ENCODE measurements at regions not wholly inside any gene's neighbourhood (a gene's known extent, or its start where the extent isn't known, plus 50 kb on each side); places are given as distances from the start of the nearest gene placed in this dataset.
"Not testable (repeated sequence)": the region's sequence is repeated elsewhere in the genome, so short reads cannot be mapped to it uniquely, and the experiment has no call there.

DNA sequence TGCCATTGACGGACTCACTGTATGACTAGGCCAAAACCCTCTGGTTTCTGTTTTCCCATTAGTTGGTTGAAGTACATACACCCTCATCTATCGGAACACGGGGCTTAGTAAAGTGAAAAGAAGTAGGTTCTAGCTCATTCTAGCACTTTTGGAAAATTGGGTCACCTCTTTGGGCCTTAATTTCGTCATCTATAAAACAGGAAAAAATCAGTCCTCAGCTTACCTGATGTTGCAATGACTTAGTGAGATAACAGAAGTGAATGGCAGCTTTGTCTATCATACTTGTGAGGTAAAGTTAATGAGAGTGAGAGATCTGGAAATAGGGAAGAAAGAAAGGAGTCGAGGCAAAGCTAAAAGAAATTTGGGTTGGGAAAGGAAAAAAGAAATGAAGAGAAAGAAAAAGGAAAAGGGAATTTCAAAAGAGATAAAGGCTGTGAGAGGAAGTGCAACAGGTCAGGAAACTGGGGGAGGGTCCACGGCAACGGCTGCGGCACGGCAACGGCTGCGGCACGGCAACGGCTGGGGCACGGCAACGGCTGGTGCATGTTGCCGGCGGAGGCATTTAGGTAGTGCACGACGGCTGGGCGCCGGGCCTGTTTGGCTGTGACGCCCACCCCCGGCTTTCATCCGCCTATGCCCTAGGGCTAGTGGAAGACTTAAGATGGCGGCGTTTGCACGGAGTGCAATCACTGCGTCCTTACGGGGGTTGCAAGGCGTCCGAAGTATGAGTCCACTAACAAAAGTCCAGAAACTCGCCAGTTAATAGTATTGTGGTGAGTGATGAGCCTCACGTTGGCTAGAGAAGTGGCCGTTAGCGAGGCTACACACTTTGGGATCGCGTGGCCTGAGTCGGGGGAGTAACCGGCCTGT, 91.4 kb upstream of the XIST start:
- peak overlapping the region; percentile 91 for H3K4me3 ChIP-seq (ENCODE audit: low read depth, low read length)
- DNase-seq (ENCODE audit: low read depth): peak; percentile 94
- TF ChIP-seq MYC (IDR thresholded peaks at IDR 0.05; ENCODE audit: low read depth, low read length): peak; percentile 80
- peak; percentile 80 for TF ChIP-seq POLR2A (IDR thresholded peaks at IDR 0.05; ENCODE audit: extremely low read depth, insufficient read length)
- TF ChIP-seq, protein P1, sequence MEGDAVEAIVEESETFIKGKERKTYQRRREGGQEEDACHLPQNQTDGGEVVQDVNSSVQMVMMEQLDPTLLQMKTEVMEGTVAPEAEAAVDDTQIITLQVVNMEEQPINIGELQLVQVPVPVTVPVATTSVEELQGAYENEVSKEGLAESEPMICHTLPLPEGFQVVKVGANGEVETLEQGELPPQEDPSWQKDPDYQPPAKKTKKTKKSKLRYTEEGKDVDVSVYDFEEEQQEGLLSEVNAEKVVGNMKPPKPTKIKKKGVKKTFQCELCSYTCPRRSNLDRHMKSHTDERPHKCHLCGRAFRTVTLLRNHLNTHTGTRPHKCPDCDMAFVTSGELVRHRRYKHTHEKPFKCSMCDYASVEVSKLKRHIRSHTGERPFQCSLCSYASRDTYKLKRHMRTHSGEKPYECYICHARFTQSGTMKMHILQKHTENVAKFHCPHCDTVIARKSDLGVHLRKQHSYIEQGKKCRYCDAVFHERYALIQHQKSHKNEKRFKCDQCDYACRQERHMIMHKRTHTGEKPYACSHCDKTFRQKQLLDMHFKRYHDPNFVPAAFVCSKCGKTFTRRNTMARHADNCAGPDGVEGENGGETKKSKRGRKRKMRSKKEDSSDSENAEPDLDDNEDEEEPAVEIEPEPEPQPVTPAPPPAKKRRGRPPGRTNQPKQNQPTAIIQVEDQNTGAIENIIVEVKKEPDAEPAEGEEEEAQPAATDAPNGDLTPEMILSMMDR (IDR thresholded peaks at IDR 0.05; ENCODE audit: low read depth, low read length): no peak
- TF ChIP-seq, protein P2, sequence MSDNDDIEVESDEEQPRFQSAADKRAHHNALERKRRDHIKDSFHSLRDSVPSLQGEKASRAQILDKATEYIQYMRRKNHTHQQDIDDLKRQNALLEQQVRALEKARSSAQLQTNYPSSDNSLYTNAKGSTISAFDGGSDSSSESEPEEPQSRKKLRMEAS (IDR thresholded peaks at IDR 0.05; ENCODE audit: low read depth, low read length): peak; percentile 63

DNA sequence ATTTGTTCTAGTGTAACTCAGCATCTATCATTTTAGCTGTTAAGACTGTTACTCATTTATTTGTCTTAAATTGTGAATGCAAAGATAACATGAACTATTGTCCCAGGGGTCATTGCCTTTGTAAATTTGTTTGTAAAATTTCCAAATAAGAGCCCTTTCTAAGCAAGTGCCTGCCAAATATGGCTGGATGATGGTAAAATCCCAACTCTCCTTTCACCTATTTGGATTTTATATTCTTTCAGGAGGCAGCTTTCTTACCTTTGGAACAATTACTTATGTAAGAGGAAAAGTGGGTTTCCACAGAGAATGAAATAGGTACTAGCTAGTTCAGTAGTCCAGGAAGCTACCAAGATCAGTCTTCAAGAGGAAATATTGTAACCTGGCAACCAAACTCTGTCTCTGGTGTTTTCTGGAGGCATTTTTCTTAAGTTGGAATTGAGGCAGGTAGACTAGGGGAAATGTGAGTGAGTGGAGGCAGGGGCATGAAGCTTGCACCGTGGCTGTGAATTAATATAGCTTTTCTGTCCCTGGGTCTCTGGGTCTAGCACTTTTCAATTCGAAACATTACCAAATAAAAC, 88.5 kb upstream of the XIST start:
- H3K4me3 ChIP-seq (ENCODE audit: low read depth, low read length): no peak overlapping the region
- peak; percentile 5 for DNase-seq (ENCODE audit: low read depth)
- TF ChIP-seq MYC (IDR thresholded peaks at IDR 0.05; ENCODE audit: low read depth, low read length): no peak
- TF ChIP-seq, protein P2 (IDR thresholded peaks at IDR 0.05; ENCODE audit: low read depth, low read length): no peak
- TF ChIP-seq POLR2A (IDR thresholded peaks at IDR 0.05; ENCODE audit: extremely low read depth, insufficient read length): no peak
- TF ChIP-seq, protein P1 (IDR thresholded peaks at IDR 0.05; ENCODE audit: low read depth, low read length): no peak

GRCh38 chrX:73937843-73938242, 85.3 kb upstream of the XIST start:
- DNase-seq (ENCODE audit: low read depth): peak; percentile 91
- H3K4me3 ChIP-seq (ENCODE audit: low read depth, low read length): not testable (repeated sequence)

GRCh38 chrX:73932522-73932921, 80.0 kb upstream of the XIST start:
- DNase-seq (ENCODE audit: low read depth): no peak
- H3K4me3 ChIP-seq (ENCODE audit: low read depth, low read length): no peak overlapping the region
- TF ChIP-seq, protein P2 (IDR thresholded peaks at IDR 0.05; ENCODE audit: low read depth, low read length): no peak
- TF ChIP-seq POLR2A (IDR thresholded peaks at IDR 0.05; ENCODE audit: extremely low read depth, insufficient read length) (no peak), MYC (IDR thresholded peaks at IDR 0.05; ENCODE audit: low read depth, low read length) (no peak)
- TF ChIP-seq, protein P1 (IDR thresholded peaks at IDR 0.05; ENCODE audit: low read depth, low read length): no peak

GRCh38 chrX:73930300-73930699, 77.8 kb upstream of the XIST start:
- no peak for DNase-seq (ENCODE audit: low read depth)
- TF ChIP-seq MYC (IDR thresholded peaks at IDR 0.05; ENCODE audit: low read depth, low read length) (no peak), POLR2A (IDR thresholded peaks at IDR 0.05; ENCODE audit: extremely low read depth, insufficient read length) (no peak)
- TF ChIP-seq, protein P1 (IDR thresholded peaks at IDR 0.05; ENCODE audit: low read depth, low read length): no peak
- TF ChIP-seq, protein P2 (IDR thresholded peaks at IDR 0.05; ENCODE audit: low read depth, low read length): no peak
- no peak overlapping the region for H3K4me3 ChIP-seq (ENCODE audit: low read depth, low read length)

GRCh38 chrX:73922856-73923455, 70.4 kb upstream of the XIST start:
- no peak for DNase-seq (ENCODE audit: low read depth)
- no peak overlapping the region for H3K4me3 ChIP-seq (ENCODE audit: low read depth, low read length)
- TF ChIP-seq MYC (IDR thresholded peaks at IDR 0.05; ENCODE audit: low read depth, low read length) (no peak), POLR2A (IDR thresholded peaks at IDR 0.05; ENCODE audit: extremely low read depth, insufficient read length) (no peak)
- TF ChIP-seq, protein P2 (IDR thresholded peaks at IDR 0.05; ENCODE audit: low read depth, low read length): no peak
- TF ChIP-seq, protein P1 (IDR thresholded peaks at IDR 0.05; ENCODE audit: low read depth, low read length): no peak

Measured in NB4 (cell line).